HG02763 (cell line): ENCODE measurements at regions not wholly inside any gene's neighbourhood (a gene's known extent, or its start where the extent isn't known, plus 50 kb on each side); places are given as distances from the start of the nearest gene placed in this dataset.
"Not testable (repeated sequence)": the region's sequence is repeated elsewhere in the genome, so short reads cannot be mapped to it uniquely, and the experiment has no call there.

Experiments used
- ATAC-seq: cut with Tn5 transposase; IDR thresholded peaks from one replicate; pipeline ENCODE4 v1.9.1; 2021; ENCODE audit warnings: mild to moderate bottlenecking, moderate library complexity; ENCODE audit not compliant: unreplicated experiment

DNA sequence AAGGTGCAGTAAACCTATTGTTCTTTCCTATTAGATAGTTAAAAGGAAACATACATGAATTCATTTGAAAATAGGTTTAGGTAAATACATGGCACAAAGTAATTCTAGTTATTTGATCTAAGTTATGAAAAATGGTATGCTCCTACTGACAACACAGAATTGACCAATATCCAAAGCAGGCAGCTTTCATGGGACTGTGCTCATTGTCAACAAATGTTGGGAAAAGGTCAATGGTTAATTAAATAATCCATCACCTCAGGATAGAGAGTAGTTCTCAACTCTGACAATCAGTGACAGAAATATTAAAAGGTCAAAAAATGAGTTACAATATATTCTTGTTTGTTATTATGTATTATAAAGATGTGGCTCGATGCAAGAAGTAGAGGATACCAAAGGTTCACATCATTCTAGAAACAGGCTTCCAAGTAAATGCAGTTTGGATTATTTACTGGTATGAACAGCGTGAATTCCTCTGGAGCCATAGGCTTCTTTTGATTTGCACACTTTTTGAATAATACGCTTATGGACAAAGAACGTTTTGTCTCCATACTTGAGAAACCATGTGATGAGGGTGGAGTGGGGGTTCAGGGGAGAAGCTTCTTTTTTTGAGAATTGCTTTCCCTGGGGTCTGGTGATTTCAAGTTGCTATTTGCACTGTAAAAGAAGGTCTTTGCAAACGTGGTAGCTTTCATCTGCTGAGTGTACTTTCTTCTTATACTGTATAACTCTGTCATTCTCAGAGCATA, 422.0 kb upstream of the ZEB2 start:
- no peak for ATAC-seq

DNA sequence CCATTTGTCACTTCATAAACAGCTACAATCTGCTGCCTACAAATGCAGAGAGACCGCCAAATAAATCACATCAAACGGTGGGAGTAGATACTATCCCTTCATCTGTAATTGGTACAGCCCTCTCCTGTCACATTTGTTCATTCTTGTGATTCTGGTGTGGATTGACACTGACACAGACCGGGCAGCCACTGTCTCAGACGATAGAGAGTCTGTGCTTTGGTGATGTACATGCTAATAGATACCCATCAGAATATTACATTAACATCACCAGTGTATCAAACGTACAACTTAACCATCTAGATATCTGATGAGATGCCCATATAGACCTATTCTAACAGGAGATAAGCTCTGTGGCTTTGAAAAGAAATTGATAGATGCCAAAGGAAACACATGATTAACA, 419.7 kb upstream of the ZEB2 start:
- no peak for ATAC-seq

DNA sequence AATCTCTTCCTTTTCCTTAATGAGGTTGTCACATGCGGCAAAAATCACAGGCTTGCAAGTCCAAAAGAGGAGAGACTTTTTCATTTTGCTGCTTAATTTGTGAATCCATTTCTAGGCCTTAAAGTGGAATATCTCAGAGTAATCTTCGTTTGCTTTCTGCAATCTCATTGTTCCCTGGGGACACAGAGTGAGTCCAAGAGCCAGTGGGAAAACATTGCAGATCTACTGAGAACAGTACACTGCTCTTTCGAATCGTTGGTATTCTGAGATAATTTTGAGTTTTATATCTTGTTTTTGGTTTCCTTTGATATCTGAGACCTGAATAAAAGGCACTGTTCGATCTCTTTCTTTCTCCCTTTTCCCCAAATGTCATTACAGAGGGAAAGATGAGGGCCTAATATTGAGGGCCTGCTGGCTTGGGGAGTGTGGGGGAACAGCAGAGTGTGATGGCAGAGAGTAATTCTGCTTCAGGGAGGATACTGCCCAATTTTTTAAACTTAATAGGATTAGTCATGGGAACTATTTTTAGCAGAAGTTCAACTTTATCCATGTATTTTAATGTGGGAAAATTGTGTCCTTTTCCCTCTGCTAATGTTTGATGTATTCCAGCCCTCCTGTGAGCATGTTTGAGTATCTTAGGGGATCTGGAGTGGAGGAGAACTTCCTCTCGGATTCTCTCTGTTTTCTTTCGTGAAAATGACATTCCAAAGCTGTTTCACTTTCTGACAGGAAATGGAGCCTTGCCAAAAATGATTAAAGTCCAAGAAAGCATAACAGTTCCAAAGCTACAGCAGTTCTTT, 418.2 kb upstream of the ZEB2 start:
- ATAC-seq: no peak

DNA sequence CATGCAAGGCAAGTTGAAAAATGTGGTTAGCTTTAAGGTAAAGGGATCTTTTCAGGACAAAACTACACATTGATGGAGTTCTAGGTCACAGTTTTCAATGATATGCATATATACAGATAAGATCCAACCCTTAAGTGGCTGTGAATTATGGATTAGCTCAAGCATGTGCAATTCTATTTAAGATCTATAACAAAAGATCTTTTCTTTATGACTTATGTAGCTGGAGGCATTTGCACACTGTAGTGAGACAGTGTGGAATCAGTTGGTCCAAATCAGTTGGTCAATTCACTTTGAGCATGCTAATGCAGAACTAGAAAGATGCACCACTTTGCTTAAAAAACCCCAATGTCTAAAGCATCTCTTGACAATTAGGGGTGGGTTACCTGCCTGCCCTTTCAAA, 417.1 kb upstream of the ZEB2 start:
- no peak for ATAC-seq

DNA sequence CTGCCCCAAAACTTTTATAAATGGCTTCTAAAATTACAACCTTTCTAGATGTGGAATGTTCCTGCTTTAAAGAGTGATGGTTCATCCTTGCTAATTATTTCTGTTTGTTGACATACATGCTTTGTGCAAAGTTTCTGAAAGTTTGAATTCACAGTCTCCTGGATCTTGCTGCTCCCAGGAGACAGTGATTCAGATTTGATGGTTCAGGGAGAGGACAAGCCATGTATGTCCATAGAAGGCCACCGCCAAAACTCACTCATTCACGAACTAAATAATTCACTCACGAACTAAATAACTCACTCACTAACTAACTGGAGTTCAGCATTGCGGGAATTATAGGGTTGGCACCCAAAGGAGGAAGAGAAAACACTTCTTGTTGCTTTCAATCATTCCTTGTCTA, 416.5 kb upstream of the ZEB2 start:
- no peak for ATAC-seq

DNA sequence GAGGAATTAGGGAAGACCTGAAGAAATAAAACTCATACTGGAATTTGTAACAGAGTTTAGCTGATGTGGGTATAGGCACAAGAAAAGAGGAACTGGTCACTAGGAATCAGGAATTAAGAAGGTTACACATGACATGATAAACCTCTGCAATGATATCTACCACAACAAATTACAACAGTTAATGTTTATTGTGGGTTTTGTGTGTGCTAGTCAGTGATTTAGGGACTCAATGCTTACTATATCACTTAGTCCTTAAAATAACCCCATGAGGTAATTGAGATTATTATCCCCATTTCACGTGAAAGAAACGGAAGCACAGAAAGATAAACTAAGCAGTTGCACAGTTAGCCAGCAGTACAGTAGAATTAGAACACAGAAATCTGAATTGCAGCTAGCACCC, 415.8 kb upstream of the ZEB2 start:
- ATAC-seq: no peak

DNA sequence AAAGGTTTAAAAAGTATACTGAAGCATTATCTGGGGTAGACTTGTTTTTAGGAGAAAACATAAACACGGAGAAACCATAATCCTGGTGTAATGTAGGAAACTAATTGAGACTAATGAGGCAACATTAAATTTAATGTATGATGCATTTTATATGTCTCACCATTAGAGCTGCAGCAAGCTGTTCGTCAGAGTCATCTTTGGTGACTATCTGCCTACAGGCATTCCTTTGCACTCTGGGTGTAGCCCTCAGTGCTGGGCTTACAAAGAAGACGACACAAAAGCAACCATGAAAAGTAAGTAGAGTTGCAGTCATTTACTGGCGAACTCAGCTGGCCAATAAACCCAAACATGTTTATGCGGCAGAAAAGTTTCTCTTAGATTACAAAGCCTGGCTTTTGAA, 415.3 kb upstream of the ZEB2 start:
- no peak for ATAC-seq

DNA sequence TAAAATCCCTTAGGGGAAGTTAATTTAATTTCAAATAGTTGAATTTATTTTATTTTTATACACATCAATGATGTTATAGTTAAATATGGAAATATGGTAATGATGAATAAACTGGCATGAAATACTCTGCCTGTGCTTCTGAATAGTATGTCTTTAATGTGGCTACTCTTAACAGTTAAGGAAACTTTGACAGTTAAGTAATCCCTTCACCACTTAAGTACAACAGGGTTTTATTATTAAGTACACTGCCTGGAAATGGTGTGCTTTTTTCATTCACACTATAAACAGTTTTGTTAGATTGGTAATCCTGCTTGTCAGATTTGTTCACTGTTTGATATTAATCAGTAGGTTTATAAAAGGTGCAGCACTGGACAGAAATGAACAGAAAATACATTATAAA, 412.0 kb upstream of the ZEB2 start:
- no peak for ATAC-seq

DNA sequence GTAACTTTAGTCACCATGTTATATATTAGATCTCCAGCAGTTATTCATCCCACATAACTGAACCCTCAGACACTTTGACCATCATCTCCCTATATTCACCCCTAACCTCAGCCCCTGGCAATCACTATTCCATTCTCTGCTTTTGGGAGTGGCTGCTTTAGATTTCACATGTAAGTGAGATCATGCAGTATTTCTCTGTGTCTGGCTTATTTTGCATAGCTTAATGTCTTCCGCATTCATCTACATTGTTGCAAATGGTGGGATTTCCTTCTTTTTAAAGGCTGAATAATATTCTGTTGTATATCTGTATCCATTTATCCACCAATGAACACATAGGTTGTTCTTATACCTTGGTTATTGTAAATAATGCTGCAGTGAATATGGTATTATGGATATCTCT, 411.6 kb upstream of the ZEB2 start:
- ATAC-seq: no peak

DNA sequence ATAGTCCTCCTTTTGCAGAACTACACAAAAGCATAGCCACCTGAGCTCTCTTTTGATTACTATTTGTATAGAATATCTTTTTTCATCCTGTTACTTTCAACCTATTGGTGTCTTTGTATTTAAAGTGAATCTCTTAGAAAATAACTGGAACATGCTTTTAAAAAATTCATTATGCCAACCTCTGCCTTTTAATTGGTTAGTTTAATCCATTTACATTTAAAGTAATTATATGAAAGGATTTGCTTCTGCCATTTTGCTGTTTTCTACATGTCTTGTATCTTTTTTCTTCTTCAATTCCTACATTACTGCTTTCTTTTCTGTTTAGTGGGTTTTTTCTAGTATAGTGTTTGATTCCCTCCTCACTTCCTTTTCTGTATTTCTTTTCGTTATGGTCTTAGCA, 407.5 kb upstream of the ZEB2 start:
- no peak for ATAC-seq

DNA sequence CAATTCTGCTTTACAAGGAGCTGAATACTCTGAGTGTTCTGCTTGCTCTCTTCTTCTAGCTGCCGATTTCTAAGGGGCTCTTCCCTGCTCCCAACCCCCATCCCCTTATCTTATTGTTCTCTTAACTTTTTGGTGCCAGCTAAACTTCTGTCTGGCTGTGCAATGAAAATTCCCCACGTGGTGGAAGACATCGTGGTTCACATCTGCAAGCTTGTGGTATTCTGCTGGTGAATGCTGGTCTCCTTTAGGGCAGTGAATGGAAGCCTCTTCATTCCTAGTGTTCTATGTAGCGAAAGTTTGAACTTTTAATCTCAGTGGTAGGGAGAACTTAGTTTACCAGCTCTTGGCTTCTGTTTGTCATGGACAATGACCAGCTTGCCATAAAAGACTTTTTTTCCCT, 406.0 kb upstream of the ZEB2 start:
- ATAC-seq: no peak

DNA sequence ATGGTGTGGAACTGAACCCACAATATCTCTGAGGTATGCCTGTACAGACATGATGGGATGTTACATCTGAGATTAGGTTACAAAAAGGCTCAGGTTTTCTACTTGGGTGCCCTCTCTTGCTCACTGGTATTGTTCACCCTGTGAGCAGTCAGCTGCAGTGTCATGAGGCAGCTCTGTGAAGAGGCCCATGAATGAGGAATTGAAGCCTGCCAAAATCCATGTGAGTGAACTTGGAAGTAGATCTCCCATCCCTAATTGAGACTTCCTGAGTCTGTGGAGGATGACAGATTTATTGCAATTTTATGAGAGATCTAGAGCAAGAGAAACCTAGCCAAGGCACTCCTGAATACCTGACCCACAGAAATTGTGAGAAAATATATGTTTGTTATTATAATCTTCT, 404.9 kb upstream of the ZEB2 start:
- ATAC-seq: no peak

DNA sequence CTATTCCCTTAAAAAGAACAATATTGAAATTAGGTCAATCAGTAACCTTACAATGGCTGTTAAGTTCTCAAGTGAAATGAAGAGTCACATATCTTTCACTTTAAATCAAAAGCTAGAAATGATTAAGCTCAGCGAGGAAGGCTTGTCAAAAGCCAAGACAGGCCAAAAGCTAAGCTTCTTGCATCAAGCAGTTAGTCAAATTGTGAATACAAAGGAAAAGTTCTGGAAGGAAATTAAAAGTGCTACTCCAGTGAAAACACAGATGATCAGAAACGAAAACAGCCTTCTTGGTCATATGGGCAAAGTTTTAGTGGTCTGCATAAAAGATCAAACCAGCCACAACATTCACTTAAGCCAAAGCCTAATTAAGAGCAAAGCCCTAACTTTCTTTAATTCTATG, 402.6 kb upstream of the ZEB2 start:
- no peak for ATAC-seq

DNA sequence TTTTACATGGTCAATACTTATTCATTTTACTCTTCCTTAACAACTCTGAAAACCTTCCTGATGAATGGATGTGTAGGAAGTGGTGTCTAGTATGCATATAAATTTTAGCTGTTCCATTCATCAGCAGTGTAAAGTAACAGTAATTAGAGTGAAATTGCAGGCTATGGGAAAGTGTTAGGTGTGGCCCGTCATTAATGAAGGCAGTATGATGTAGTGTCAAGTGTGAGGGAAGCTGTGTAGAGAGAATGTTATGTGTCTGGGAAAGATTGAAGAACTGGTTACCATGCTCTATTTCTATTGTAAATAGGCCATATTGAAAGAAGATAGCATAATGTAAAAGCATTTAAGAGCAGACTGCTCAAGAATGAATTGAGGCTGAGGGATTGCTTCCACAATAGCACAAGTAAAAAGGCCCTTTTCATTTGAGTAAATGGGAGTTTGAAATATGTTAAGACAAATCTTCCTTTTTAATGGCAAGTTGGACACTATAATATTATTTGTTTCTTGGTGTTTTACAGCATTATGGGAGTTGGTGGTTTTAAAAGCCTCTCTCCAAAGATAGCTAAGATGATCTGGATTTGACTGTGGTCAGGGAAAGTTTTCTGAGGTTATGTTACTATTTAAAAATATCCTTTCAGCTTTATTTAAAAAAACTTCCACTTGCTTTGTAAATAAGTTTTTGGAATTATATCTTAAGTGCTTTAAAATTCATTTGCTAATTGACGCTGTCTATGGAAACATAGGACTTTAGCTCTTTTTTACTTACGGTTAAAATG, 401.0 kb upstream of the ZEB2 start:
- no peak for ATAC-seq

DNA sequence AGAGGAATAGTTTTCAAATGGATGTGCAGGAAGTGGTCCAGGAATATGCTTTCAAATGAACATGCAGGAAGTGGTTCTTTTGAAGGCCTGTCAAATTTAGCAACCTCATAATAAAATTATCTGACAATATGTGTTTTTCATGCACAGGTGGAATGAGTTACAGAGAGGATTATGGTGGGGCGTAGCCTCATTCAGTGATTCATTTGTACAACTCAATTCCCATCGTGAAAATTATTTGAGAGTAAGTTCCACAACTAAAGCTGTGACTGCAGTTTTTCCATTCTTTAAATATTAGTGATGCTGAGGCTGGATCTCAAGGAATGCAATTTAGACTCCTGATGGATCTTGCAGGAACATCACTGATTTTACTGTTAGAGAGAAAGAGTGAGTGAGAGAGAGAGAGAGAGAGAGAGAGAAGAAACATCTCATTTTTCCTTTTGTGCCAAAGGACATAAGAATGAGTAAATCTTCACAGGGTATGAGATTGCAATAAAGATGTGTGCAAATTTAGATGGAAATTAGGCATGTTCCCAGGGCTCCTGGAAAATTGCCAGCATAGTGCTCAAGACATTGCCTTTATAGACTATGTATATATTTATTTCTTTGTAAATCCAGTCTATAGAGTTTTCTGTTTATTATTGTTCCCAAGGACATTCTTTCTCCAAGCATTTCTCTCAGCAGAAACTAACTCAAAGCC, 394.9 kb upstream of the ZEB2 start:
- ATAC-seq: no peak

DNA sequence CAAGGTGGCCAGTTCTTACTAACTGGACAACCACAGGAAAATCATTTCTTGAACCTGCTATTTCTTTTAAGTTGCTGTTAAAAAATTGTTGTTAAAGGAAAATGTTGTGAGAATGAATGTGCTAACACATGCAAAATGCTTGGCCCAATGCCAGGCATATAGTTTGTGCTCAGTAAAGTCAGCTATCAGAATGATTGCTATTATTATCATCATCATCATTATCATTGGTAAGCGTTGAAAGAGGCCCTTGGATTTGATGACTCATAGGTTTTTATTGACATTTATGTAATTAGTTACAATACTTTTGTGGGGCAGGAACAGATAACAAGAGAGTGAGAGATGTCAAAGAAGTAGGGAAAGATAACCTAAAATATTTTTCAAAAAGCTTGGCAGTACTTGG, 394.2 kb upstream of the ZEB2 start:
- no peak for ATAC-seq

DNA sequence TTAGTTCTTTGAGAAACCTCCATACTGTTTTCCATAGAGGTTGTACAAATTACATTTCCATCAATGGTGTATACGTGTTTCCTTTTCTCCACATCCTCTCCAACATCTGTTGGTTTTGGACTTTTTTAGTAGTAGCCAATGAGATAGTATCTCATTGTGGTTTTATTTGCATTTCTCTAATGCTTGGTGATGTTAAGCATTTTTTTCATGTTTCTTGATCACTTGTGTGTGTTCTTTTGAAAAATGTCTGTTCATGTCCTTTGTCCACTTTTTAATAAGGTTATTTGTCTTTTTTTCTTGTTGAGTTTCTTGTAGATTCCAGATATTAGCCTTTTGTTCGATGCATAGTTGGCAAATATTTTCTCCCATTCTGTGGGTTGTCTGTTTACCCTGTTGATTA, 392.3 kb upstream of the ZEB2 start:
- ATAC-seq: no peak

DNA sequence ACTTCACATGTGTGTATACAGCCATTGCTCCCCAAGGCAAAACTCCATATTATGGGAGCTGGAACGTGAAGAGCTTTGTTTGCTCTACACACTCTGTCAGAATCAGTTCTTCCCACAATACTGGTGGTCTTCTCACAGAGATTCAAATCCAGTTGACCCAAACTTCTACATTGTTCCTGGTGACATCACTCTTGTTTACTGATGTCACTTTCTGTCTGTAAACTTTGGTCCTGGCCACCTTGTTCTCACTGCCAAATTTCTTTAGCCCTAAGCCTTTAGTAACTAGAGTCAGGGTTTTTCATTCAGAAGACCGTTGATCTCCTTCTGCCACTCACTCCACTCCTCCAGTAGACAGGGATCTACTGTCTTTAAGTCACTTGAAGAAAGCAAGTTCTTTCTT, 386.0 kb upstream of the ZEB2 start:
- ATAC-seq: no peak

DNA sequence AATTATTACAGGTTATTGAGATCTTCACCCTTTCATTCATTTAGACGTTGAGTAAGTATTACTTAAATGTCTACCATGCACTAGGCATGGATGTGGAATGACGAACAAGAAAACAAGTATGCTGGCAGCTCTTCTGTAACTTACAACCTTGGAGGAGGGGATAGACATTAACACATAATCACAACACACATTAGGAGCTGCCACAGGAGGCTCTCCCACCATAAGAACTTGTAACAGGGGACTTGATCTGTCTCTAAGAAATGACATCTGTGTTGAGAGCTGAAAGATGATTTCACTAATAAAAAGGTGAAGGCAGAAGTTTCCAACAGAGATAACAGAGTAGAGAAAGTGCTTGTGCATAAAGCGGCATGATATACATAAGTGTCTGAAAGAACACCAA, 384.7 kb upstream of the ZEB2 start:
- no peak for ATAC-seq

DNA sequence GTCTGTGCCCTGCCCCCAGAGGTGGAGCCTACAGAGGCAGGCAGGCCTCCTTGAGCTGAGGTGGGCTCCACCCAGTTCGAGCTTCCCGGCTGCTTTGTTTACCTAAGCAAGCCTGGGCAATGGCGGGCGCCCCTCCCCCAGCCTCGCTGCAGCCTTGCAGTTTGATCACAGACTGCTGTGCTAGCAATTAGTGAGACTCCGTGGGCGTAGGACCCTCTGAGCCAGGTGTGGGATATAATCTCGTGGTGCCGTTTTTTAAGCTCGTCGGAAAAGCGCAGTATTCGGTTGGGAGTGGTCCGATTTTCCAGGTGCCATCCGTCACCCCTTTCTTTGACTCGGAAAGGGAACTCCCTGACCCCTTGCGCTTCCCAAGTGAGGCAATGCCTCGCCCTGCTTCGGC, 383.1 kb upstream of the ZEB2 start:
- ATAC-seq: not testable (repeated sequence)

DNA sequence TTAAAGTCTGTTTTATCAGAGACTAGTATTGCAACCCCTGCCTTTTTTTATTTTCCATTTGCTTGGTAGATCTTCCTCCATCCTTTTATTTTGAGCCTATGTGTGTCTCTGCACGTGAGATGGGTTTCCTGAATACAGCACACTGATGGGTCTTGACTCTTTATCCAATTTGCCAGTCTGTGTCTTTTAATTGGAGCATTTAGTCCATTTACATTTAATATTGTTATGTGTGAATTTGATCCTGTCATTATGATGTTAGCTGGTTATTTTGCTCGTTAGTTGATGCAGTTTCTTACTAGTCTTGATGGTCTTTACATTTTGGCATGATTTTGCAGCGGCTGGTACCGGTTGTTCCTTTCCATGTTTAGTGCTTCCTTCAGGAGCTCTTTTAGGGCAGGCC, 381.5 kb upstream of the ZEB2 start:
- ATAC-seq: not testable (repeated sequence)
